DMS153 treated with DMSO at 0.1 percent for 48 hours (cell line): ENCODE measurements at regions not wholly inside any gene's neighbourhood (a gene's known extent, or its start where the extent isn't known, plus 50 kb on each side); places are given as distances from the start of the nearest gene placed in this dataset.

Source experiments
- DNase-seq: peaks from one replicate; lab custom pipeline; 2025; ENCODE audit not compliant: unreplicated experiment; lab: John Stamatoyannopoulos, UW

GRCh38 chr3:175898194-175898593 is 1039.1 kb downstream of the NAALADL2 start:
- no peak for DNase-seq

- no peak for DNase-seq
These were observed 1037.5 kb downstream of the NAALADL2 start for GRCh38 chr3:175896655-175897054.

- DNase-seq: no peak
These were observed 1036.6 kb downstream of the NAALADL2 start for GRCh38 chr3:175895731-175896130.

- no peak for DNase-seq
These were observed 1034.4 kb downstream of the NAALADL2 start for GRCh38 chr3:175893566-175893965.

- no peak for DNase-seq
These were observed 1030.9 kb downstream of the NAALADL2 start for GRCh38 chr3:175890066-175890465.

- no peak for DNase-seq
These were observed 1026.2 kb downstream of the NAALADL2 start for GRCh38 chr3:175885231-175885766.

GRCh38 chr3:175879417-175879816 is 1020.3 kb downstream of the NAALADL2 start:
- DNase-seq: no peak

- no peak for DNase-seq
These were observed 1010.3 kb downstream of the NAALADL2 start for GRCh38 chr3:175869404-175869803.

GRCh38 chr3:175868626-175869025 is 1009.5 kb downstream of the NAALADL2 start:
- no peak for DNase-seq

- no peak for DNase-seq
These were observed 1006.6 kb downstream of the NAALADL2 start for GRCh38 chr3:175865724-175866123.

GRCh38 chr3:175861916-175862315 is 1002.8 kb downstream of the NAALADL2 start:
- no peak for DNase-seq
